ENCODE measurements at regions not wholly inside any gene's neighbourhood (a gene's known extent, or its start where the extent isn't known, plus 50 kb on each side); places are given as distances from the start of the nearest gene placed in this dataset.
"Not testable (repeated sequence)": the region's sequence is repeated elsewhere in the genome, so short reads cannot be mapped to it uniquely, and the experiment has no call there.

- no peak for DNase-seq
Measured at GRCh38 chr9:110066929-110067716, 140.8 kb downstream of the C9orf152 start.

- DNase-seq: no peak
Measured at GRCh38 chr9:110068212-110068611, 139.7 kb downstream of the C9orf152 start.

- DNase-seq: no peak
Measured at GRCh38 chr9:110069326-110070248, 138.4 kb downstream of the C9orf152 start.

GRCh38 chr9:110072597-110073355 lies 135.2 kb downstream of the C9orf152 start:
- DNase-seq: no peak

GRCh38 chr9:110073356-110073905 lies 134.5 kb downstream of the C9orf152 start:
- no peak for DNase-seq

- no peak for DNase-seq
Measured at GRCh38 chr9:110076894-110077725, 130.8 kb downstream of the C9orf152 start.

- no peak for DNase-seq
Measured at GRCh38 chr9:110077925-110078324, 130.0 kb downstream of the C9orf152 start.

GRCh38 chr9:110078604-110079003 lies 129.4 kb downstream of the C9orf152 start:
- no peak for DNase-seq

GRCh38 chr9:110081395-110081794 lies 126.6 kb downstream of the C9orf152 start:
- no peak for DNase-seq

- no peak for DNase-seq
Measured at GRCh38 chr9:110083866-110084265, 124.1 kb downstream of the C9orf152 start.

- DNase-seq: no peak
Measured at GRCh38 chr9:110086537-110086936, 121.4 kb downstream of the C9orf152 start.

GRCh38 chr9:110087605-110088004 lies 120.4 kb downstream of the C9orf152 start:
- DNase-seq: no peak

GRCh38 chr9:110088099-110088498 lies 119.9 kb downstream of the C9orf152 start:
- DNase-seq: no peak

GRCh38 chr9:110089681-110090370 lies 118.1 kb downstream of the C9orf152 start:
- no peak for DNase-seq

- no peak for DNase-seq
Measured at GRCh38 chr9:110092792-110093191, 115.2 kb downstream of the C9orf152 start.

- no peak for DNase-seq
Measured at GRCh38 chr9:110093417-110093816, 114.5 kb downstream of the C9orf152 start.

GRCh38 chr9:110093871-110094270 lies 114.1 kb downstream of the C9orf152 start:
- no peak for DNase-seq

GRCh38 chr9:110095161-110095595 lies 112.8 kb downstream of the C9orf152 start:
- no peak for DNase-seq

- DNase-seq: no peak
Measured at GRCh38 chr9:110095776-110096175, 112.2 kb downstream of the C9orf152 start.

GRCh38 chr9:110096674-110097073 lies 111.3 kb downstream of the C9orf152 start:
- not testable (repeated sequence) for DNase-seq

All from left hindlimb (tissue), 1 donor.